Astrocyte of the cerebellum (primary cell): ENCODE measurements at regions not wholly inside any gene's neighbourhood (a gene's known extent, or its start where the extent isn't known, plus 50 kb on each side); places are given as distances from the start of the nearest gene placed in this dataset.

Experiments used
- DNase-seq: peaks from one replicate; pipeline ENCODE4 v3.0.0-alpha.2; 2011; ENCODE audit warnings: low read depth
- H3K4me3 ChIP-seq: 2 replicates; pipeline ENCODE4 v1.5.1; 2011; ENCODE audit warnings: mild to moderate bottlenecking, low read depth, low read length, moderate library complexity
- CTCF ChIP-seq: IDR thresholded peaks from 2 replicates; pipeline ENCODE4 v1.5.1; 2012; ENCODE audit warnings: low read length, low read depth, moderate library complexity, mild to moderate bottlenecking; ENCODE audit errors: missing control alignments
- in situ Hi-C: cut with HindIII; loops from 2 replicates; pipeline ENCODE4 v1.10.0; 2017; ENCODE audit warnings: low sequenced_read_pairs

- no peak for DNase-seq
- in situ Hi-C loops = no loop called here
- TF ChIP-seq CTCF = no peak
- H3K4me3 ChIP-seq = no peak overlapping the region
These were observed 103.5 kb upstream of the SPRY2 start for GRCh38 chr13:80444240-80445015.

- in situ Hi-C loops = no loop called here
- DNase-seq = no peak
- H3K4me3 ChIP-seq = no peak overlapping the region
- TF ChIP-seq CTCF = no peak
These were observed 101.7 kb upstream of the SPRY2 start for GRCh38 chr13:80442609-80443008.

GRCh38 chr13:80441968-80442367, 101.0 kb upstream of the SPRY2 start:
- TF ChIP-seq CTCF = no peak
- in situ Hi-C loops = no loop called here
- no peak for DNase-seq
- no peak overlapping the region for H3K4me3 ChIP-seq

GRCh38 chr13:80438521-80438920, 97.6 kb upstream of the SPRY2 start:
- DNase-seq = no peak
- TF ChIP-seq CTCF = no peak
- H3K4me3 ChIP-seq = no peak overlapping the region
- in situ Hi-C loops = no loop called here

GRCh38 chr13:80437231-80437630, 96.3 kb upstream of the SPRY2 start:
- no peak for TF ChIP-seq CTCF
- in situ Hi-C loops = no loop called here
- H3K4me3 ChIP-seq = no peak overlapping the region
- no peak for DNase-seq

GRCh38 chr13:80436571-80437169, 95.7 kb upstream of the SPRY2 start:
- H3K4me3 ChIP-seq = no peak overlapping the region
- in situ Hi-C loops = no loop called here
- DNase-seq = peak; percentile 53
- no peak for TF ChIP-seq CTCF
